HEK293 (cell line): ENCODE measurements at regions not wholly inside any gene's neighbourhood (a gene's known extent, or its start where the extent isn't known, plus 50 kb on each side); places are given as distances from the start of the nearest gene placed in this dataset.
"Not testable (repeated sequence)": the region's sequence is repeated elsewhere in the genome, so short reads cannot be mapped to it uniquely, and the experiment has no call there.

ENCODE experiments used
- CTCF ChIA-PET: fragments of 350-600 bp; formaldehyde crosslinking; extraction: SDS; loops from one replicate; lab custom pipeline; 2021; ENCODE audit warnings: antibody characterized with exemption; lab: Yijun Ruan, JAX
- POLR2A ChIA-PET: fragments of 300-600 bp; formaldehyde crosslinking; extraction: SDS; loops from one replicate; lab custom pipeline; 2020; ENCODE audit warnings: antibody characterized with exemption, inconsistent platforms; lab: Yijun Ruan, JAX
- H3K27ac ChIP-seq: fragments of 200-500 bp; sonication (Bioruptor generic); 2 replicates; pipeline ENCODE4 v1.5.1; 2014; ENCODE audit warnings: low read depth, low read length, control low read depth, inconsistent platforms; ENCODE audit errors: extremely low read depth
- H3K36me3 ChIP-seq, 2 experiments: fragments of 200-500 bp in 1 of 2; sonication (Bioruptor generic) in 1 of 2; 1 replicate in 1 of 2; 2 replicates in 1 of 2; pipeline ENCODE4 v1.5.1; 2014 to 2017; ENCODE audit warnings: inconsistent platforms in 2 of 2, low read length in 2 of 2; ENCODE audit not compliant: control insufficient read depth in 2 of 2, insufficient read depth in 1 of 2
- H3K4me1 ChIP-seq: fragments of 200-500 bp; sonication (Bioruptor generic); 2 replicates; pipeline ENCODE4 v1.5.1; 2014; ENCODE audit warnings: mild to moderate bottlenecking, low read length, inconsistent platforms; ENCODE audit not compliant: control insufficient read depth, insufficient read depth
- H3K4me3 ChIP-seq: 2 replicates; pipeline ENCODE4 v1.5.1; 2011; ENCODE audit warnings: low read depth, mild to moderate bottlenecking, control low read depth, low read length, moderate library complexity
- H3K9me3 ChIP-seq: fragments of 200-500 bp; sonication (Bioruptor generic); 2 replicates; pipeline ENCODE4 v1.5.1; 2014; ENCODE audit warnings: low read depth, low read length, inconsistent platforms; ENCODE audit not compliant: control insufficient read depth, insufficient read depth
- KLF16 ChIP-seq: fragments of 450-650 bp; formaldehyde crosslinking; IDR thresholded peaks from 2 replicates; pipeline ENCODE4 v1.5.1; 2017; ENCODE audit warnings: missing biosample characterization, missing genetic modification characterization
- SALL2 ChIP-seq: fragments of 450-650 bp; formaldehyde crosslinking; IDR thresholded peaks from 2 replicates; pipeline ENCODE4 v1.5.0; 2017; ENCODE audit warnings: missing biosample characterization, mild to moderate bottlenecking, missing genetic modification characterization, borderline replicate concordance
- ZBTB8A ChIP-seq: fragments of 450-650 bp; formaldehyde crosslinking; IDR thresholded peaks from 2 replicates; pipeline ENCODE4 v1.5.1; 2016; ENCODE audit warnings: missing biosample characterization, missing genetic modification characterization
- ZFP41 ChIP-seq: fragments of 450-650 bp; formaldehyde crosslinking; IDR thresholded peaks from 2 replicates; pipeline ENCODE4 v1.5.1; 2016; ENCODE audit warnings: missing biosample characterization, missing genetic modification characterization, borderline replicate concordance
- ZNF394 ChIP-seq: fragments of 450-650 bp; formaldehyde crosslinking; IDR thresholded peaks from 2 replicates; pipeline ENCODE4 v1.5.1; 2016; ENCODE audit warnings: missing biosample characterization, missing genetic modification characterization, mild to moderate bottlenecking, moderate library complexity, borderline replicate concordance
- ZNF426 ChIP-seq: fragments of 450-650 bp; formaldehyde crosslinking; IDR thresholded peaks from 2 replicates; pipeline ENCODE4 v1.5.1; 2017; ENCODE audit warnings: missing biosample characterization, missing genetic modification characterization, mild to moderate bottlenecking, inconsistent platforms, moderate library complexity
- ZNF433 ChIP-seq: fragments of 450-650 bp; formaldehyde crosslinking; IDR thresholded peaks from 2 replicates; pipeline ENCODE4 v1.5.1; 2016; ENCODE audit warnings: missing biosample characterization, missing genetic modification characterization, low read depth
- ZNF510 ChIP-seq: fragments of 450-650 bp; formaldehyde crosslinking; IDR thresholded peaks from 2 replicates; pipeline ENCODE4 v1.5.1; 2018; ENCODE audit warnings: mild to moderate bottlenecking, missing genetic modification characterization, missing biosample characterization; ENCODE audit not compliant: insufficient replicate concordance
- ZNF555 ChIP-seq: fragments of 450-650 bp; formaldehyde crosslinking; conservative IDR thresholded peaks from 2 replicates; pipeline ENCODE4 v1.5.1; 2017; ENCODE audit warnings: missing biosample characterization, mild to moderate bottlenecking, missing genetic modification characterization, inconsistent platforms
- ZSCAN5A ChIP-seq: fragments of 450-650 bp; formaldehyde crosslinking; IDR thresholded peaks from 2 replicates; pipeline ENCODE4 v1.5.1; 2016; ENCODE audit warnings: missing biosample characterization, missing genetic modification characterization
- TF ChIP-seq, protein P1 (sequence below): fragments of 450-650 bp; formaldehyde crosslinking; conservative IDR thresholded peaks from 2 replicates; pipeline ENCODE4 v1.5.1; 2016; ENCODE audit warnings: low read depth, missing biosample characterization, missing genetic modification characterization
- TF ChIP-seq, protein P2 (sequence below): fragments of 450-650 bp; formaldehyde crosslinking; IDR thresholded peaks from 2 replicates; pipeline ENCODE4 v1.5.1; 2016; ENCODE audit warnings: missing biosample characterization, missing genetic modification characterization
- TF ChIP-seq, protein P3 (sequence below): fragments of 450-650 bp; formaldehyde crosslinking; conservative IDR thresholded peaks from 2 replicates; pipeline ENCODE4 v1.5.1; 2016; ENCODE audit warnings: low read depth, missing biosample characterization, missing genetic modification characterization

DNA sequence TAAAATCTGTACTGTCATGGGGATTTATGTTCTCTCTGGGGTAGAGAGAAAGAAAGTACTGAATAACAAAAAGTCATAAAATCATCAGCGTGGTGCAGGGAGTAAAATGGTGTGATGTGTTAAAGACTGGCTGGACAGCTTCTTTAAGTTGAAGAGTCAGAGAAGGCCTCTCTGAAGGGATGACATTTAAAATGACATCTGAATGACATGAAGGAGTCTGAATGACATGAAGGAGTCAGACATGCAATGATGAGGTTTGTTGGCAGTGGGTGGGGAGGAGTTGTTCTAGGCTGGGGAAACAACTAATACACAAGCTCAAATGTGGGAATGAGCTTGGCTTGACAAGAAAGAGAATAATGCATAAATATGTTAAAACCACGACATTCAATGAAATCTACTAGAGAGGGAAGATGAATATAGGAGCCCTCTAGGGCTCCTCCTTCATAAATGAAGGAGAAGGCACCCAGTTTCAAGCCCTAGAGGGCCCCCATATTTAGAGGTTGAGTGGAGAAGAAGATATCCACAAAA is 63.9 kb upstream of the KIT start (continued):
- TF ChIP-seq ZSCAN5A (tag by site-specific recombination) = no peak

- ChIA-PET POLR2A (no interaction called here), CTCF (interaction anchor here (0.7 kb wide), 1 partner anchor 11 kb away, joined by 5 read pairs; no protein-coding TSS in a partner anchor)
- H3K4me3 ChIP-seq = no peak overlapping the region
- no peaks in the 10 kb centered on the region for H3K9me3 ChIP-seq
- no peaks in the 10 kb centered on the region for H3K4me1 ChIP-seq
- no peaks in the 10 kb centered on the region for H3K36me3 ChIP-seq
- TF ChIP-seq ZFP41 (tag by site-specific recombination) (no peak), KLF16 (no peak), SALL2 (tag by site-specific recombination) (no peak), ZSCAN5A (tag by site-specific recombination) (no peak)
- TF ChIP-seq, protein P1, sequence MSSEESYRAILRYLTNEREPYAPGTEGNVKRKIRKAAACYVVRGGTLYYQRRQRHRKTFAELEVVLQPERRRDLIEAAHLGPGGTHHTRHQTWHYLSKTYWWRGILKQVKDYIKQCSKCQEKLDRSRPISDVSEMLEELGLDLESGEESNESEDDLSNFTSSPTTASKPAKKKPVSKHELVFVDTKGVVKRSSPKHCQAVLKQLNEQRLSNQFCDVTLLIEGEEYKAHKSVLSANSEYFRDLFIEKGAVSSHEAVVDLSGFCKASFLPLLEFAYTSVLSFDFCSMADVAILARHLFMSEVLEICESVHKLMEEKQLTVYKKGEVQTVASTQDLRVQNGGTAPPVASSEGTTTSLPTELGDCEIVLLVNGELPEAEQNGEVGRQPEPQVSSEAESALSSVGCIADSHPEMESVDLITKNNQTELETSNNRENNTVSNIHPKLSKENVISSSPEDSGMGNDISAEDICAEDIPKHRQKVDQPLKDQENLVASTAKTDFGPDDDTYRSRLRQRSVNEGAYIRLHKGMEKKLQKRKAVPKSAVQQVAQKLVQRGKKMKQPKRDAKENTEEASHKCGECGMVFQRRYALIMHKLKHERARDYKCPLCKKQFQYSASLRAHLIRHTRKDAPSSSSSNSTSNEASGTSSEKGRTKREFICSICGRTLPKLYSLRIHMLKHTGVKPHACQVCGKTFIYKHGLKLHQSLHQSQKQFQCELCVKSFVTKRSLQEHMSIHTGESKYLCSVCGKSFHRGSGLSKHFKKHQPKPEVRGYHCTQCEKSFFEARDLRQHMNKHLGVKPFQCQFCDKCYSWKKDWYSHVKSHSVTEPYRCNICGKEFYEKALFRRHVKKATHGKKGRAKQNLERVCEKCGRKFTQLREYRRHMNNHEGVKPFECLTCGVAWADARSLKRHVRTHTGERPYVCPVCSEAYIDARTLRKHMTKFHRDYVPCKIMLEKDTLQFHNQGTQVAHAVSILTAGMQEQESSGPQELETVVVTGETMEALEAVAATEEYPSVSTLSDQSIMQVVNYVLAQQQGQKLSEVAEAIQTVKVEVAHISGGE (tag by site-specific recombination) = no peak
- no peak overlapping the region for H3K27ac ChIP-seq
Measured at GRCh38 chr4:54596201-54596600, 61.6 kb upstream of the KIT start.

GRCh38 chr4:54597678-54598077 is 60.1 kb upstream of the KIT start:
- POLR2A ChIA-PET, H3K9me3 ChIP-seq, H3K4me1 ChIP-seq, CTCF ChIA-PET, H3K36me3 ChIP-seq, H3K4me3 ChIP-seq, H3K27ac ChIP-seq: not testable (repeated sequence)

GRCh38 chr4:54602175-54602574 is 55.6 kb upstream of the KIT start:
- H3K27ac ChIP-seq, H3K4me3 ChIP-seq, H3K4me1 ChIP-seq, H3K9me3 ChIP-seq, H3K36me3 ChIP-seq, POLR2A ChIA-PET: not testable (repeated sequence)
- CTCF ChIA-PET = interaction anchor here (0.7 kb wide), 1 partner anchor 180 kb away, joined by 3 read pairs; no protein-coding TSS in a partner anchor
- TF ChIP-seq ZNF426 (tag by site-specific recombination) (peak; percentile 59), ZNF433 (tag by site-specific recombination) (peak; percentile 37; the same call in 1 of the 2 replicates), ZNF555 (tag by site-specific recombination) (peak; percentile 40), ZNF394 (tag by site-specific recombination) (peak; percentile 77; the same call in 1 of the 2 replicates), ZNF510 (tag by site-specific recombination) (peak; percentile 26), ZBTB8A (tag by site-specific recombination) (peak; percentile 64)
- TF ChIP-seq, protein P2, sequence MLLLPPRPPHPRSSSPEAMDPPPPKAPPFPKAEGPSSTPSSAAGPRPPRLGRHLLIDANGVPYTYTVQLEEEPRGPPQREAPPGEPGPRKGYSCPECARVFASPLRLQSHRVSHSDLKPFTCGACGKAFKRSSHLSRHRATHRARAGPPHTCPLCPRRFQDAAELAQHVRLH (tag by site-specific recombination) = 0 out of 2 replicates have a peak, but pooled peaks have one; percentile 26
- TF ChIP-seq, protein P3, sequence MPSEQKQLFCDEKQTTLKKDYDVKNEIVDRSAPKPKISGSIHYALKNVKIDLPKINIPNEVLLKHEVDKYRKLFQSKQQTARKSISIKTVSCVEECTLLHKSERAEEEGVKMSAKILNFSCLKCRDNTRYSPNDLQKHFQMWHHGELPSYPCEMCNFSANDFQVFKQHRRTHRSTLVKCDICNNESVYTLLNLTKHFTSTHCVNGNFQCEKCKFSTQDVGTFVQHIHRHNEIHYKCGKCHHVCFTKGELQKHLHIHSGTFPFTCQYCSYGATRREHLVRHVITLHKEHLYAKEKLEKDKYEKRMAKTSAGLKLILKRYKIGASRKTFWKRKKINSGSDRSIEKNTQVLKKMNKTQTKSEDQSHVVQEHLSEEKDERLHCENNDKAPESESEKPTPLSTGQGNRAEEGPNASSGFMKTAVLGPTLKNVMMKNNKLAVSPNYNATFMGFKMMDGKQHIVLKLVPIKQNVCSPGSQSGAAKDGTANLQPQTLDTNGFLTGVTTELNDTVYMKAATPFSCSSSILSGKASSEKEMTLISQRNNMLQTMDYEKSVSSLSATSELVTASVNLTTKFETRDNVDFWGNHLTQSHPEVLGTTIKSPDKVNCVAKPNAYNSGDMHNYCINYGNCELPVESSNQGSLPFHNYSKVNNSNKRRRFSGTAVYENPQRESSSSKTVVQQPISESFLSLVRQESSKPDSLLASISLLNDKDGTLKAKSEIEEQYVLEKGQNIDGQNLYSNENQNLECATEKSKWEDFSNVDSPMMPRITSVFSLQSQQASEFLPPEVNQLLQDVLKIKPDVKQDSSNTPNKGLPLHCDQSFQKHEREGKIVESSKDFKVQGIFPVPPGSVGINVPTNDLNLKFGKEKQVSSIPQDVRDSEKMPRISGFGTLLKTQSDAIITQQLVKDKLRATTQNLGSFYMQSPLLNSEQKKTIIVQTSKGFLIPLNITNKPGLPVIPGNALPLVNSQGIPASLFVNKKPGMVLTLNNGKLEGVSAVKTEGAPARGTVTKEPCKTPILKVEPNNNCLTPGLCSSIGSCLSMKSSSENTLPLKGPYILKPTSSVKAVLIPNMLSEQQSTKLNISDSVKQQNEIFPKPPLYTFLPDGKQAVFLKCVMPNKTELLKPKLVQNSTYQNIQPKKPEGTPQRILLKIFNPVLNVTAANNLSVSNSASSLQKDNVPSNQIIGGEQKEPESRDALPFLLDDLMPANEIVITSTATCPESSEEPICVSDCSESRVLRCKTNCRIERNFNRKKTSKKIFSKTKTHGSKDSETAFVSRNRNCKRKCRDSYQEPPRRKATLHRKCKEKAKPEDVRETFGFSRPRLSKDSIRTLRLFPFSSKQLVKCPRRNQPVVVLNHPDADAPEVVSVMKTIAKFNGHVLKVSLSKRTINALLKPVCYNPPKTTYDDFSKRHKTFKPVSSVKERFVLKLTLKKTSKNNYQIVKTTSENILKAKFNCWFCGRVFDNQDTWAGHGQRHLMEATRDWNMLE (tag by site-specific recombination) = peak; percentile 80
